ENCODE measurements at regions not wholly inside any gene's neighbourhood (a gene's known extent, or its start where the extent isn't known, plus 50 kb on each side); places are given as distances from the start of the nearest gene placed in this dataset.

GRCh38 chr2:30382995-30383394 is 64.1 kb upstream of the LCLAT1 start:
- Histone ChIP-seq H3K4me3 (no peak overlapping the region), H3K27me3 (ENCODE audit: low read depth) (no peaks in the 10 kb centered on the region), H3K9me3 (no peaks in the 10 kb centered on the region), H3K27ac (no peak overlapping the region), H3K4me1 (no peaks in the 10 kb centered on the region), H3K36me3 (no peaks in the 10 kb centered on the region)
- no peak for ATAC-seq
- TF ChIP-seq CTCF (IDR thresholded peaks at IDR 0.05), result no peak
- DNase-seq, result no peak
- intact Hi-C loops (cut with DNase I), result no loop called here

- Histone ChIP-seq H3K36me3 (no peaks in the 10 kb centered on the region), H3K9me3 (no peaks in the 10 kb centered on the region), H3K4me3 (no peak overlapping the region), H3K27ac (no peak overlapping the region), H3K4me1 (no peaks in the 10 kb centered on the region), H3K27me3 (ENCODE audit: low read depth) (no peaks in the 10 kb centered on the region)
- intact Hi-C loops (cut with DNase I), result no loop called here
- ATAC-seq (peak in 1 of 2 donors; percentile 50), DNase-seq (no peak)
- no peak for TF ChIP-seq CTCF (IDR thresholded peaks at IDR 0.05)
Observed at GRCh38 chr2:30385327-30385726, 61.7 kb upstream of the LCLAT1 start.

- intact Hi-C loops (cut with DNase I), result no loop called here
- no peak for TF ChIP-seq CTCF (IDR thresholded peaks at IDR 0.05)
- Histone ChIP-seq H3K4me3 (no peak overlapping the region), H3K27ac (no peak overlapping the region), H3K4me1 (no peaks in the 10 kb centered on the region), H3K27me3 (ENCODE audit: low read depth) (peaks cover 4% of the 10 kb centered on the region), H3K36me3 (no peaks in the 10 kb centered on the region), H3K9me3 (no peaks in the 10 kb centered on the region)
- no peak for DNase-seq
- no peak for ATAC-seq
Observed at GRCh38 chr2:30392097-30392496, 54.9 kb upstream of the LCLAT1 start.

- ATAC-seq (no peak), DNase-seq (no peak)
- Histone ChIP-seq H3K9me3 (no peaks in the 10 kb centered on the region), H3K36me3 (no peaks in the 10 kb centered on the region), H3K27ac (no peak overlapping the region), H3K4me3 (no peak overlapping the region), H3K4me1 (no peaks in the 10 kb centered on the region), H3K27me3 (ENCODE audit: low read depth) (peaks cover 4% of the 10 kb centered on the region)
- intact Hi-C loops (cut with DNase I), result no loop called here
- no peak for TF ChIP-seq CTCF (IDR thresholded peaks at IDR 0.05)
Observed at GRCh38 chr2:30393510-30393909, 53.5 kb upstream of the LCLAT1 start.

- no peak for TF ChIP-seq CTCF (IDR thresholded peaks at IDR 0.05)
- no peaks in the 10 kb centered on the region for H3K4me1 ChIP-seq
- H3K27me3 ChIP-seq (ENCODE audit: low read depth), result peaks cover 4% of the 10 kb centered on the region
- no peak overlapping the region for H3K4me3 ChIP-seq
- no peaks in the 10 kb centered on the region for H3K36me3 ChIP-seq
- H3K9me3 ChIP-seq, result no peaks in the 10 kb centered on the region
- H3K27ac ChIP-seq, result no peak overlapping the region
- DNase-seq (no peak), ATAC-seq (peak; percentile 45 to 64)
- intact Hi-C loops (cut with DNase I), result no loop called here
Observed at GRCh38 chr2:30394096-30394495, 53.0 kb upstream of the LCLAT1 start.

All from lower lobe of right lung (tissue), 2 donors.